ENCODE measurements at regions not wholly inside any gene's neighbourhood (a gene's known extent, or its start where the extent isn't known, plus 50 kb on each side); places are given as distances from the start of the nearest gene placed in this dataset.

- TF ChIP-seq YY1 (IDR thresholded peaks at IDR 0.05; ENCODE audit: insufficient read depth, insufficient read length) (no peak), SUZ12 (IDR thresholded peaks at IDR 0.05; ENCODE audit: extremely low read depth, insufficient read depth, insufficient read length) (no peak), ZNF274 (IDR thresholded peaks at IDR 0.05; ENCODE audit: low read depth, low read length) (no peak)
Observed at GRCh38 chr9:29701971-29702370, 2128.7 kb upstream of the C9orf72 start.

Data from NT2/D1 (cell line).